ENCODE measurements at regions not wholly inside any gene's neighbourhood (a gene's known extent, or its start where the extent isn't known, plus 50 kb on each side); places are given as distances from the start of the nearest gene placed in this dataset.

- TF ChIP-seq CTCF (conservative IDR thresholded peaks at IDR 0.05; ENCODE audit: low read length) = no peak
- no peak for TF ChIP-seq EZH2phosphoT487 (IDR thresholded peaks at IDR 0.05; ENCODE audit: borderline replicate concordance)
Measured at GRCh38 chr20:10807013-10807412, 133.2 kb upstream of the JAG1 start.
